ENCODE measurements at regions not wholly inside any gene's neighbourhood (a gene's known extent, or its start where the extent isn't known, plus 50 kb on each side); places are given as distances from the start of the nearest gene placed in this dataset.

DNA sequence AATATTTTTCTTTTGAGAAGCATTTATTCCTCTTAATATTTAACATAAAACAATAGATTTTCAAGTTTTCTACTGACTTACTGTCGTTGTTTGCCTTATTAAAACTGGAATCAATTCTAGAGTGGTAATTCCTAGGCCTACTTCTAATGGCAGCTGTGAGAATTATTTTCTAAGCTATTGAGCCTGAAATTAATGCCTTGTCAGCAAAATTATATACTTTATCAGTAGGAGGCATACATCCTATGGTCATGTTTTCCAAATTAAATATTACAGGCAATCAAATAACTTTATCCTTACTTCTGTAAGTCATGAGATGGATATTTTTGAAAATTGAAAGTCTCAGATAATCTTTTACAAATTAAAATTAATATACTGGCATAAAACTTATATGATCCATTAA, 239.1 kb upstream of the CNTNAP4 start:
- TF ChIP-seq FOXA1 (IDR thresholded peaks at IDR 0.05) (no peak), ARNT (IDR thresholded peaks at IDR 0.05) (no peak), FOXM1 (IDR thresholded peaks at IDR 0.05; ENCODE audit: borderline replicate concordance) (no peak), ZNF384 (IDR thresholded peaks at IDR 0.05) (no peak), FOXK2 (IDR thresholded peaks at IDR 0.05) (no peak), HDGF (IDR thresholded peaks at IDR 0.05; ENCODE audit: borderline replicate concordance) (no peak), TARDBP (IDR thresholded peaks at IDR 0.05) (no peak)

Data from HEK293T (cell line).